HCT116 (cell line): ENCODE measurements at regions not wholly inside any gene's neighbourhood (a gene's known extent, or its start where the extent isn't known, plus 50 kb on each side); places are given as distances from the start of the nearest gene placed in this dataset.

ENCODE experiments used
- POLR2A ChIP-seq: IDR thresholded peaks from 2 replicates; pipeline ENCODE4 v1.7.0; 2011; ENCODE audit warnings: borderline replicate concordance; ENCODE audit not compliant: insufficient read depth, insufficient read length; ENCODE audit errors: extremely low read depth
- POLR2AphosphoS5 ChIP-seq: IDR thresholded peaks from 2 replicates; pipeline ENCODE4 v1.6.1; 2011; ENCODE audit warnings: mild to moderate bottlenecking, low read depth, low read length, moderate library complexity
- YY1 ChIP-seq: IDR thresholded peaks from 2 replicates; pipeline ENCODE4 v1.6.1; 2011; ENCODE audit warnings: low read length, low read depth, moderate library complexity, mild to moderate bottlenecking; ENCODE audit not compliant: insufficient replicate concordance; ENCODE audit errors: extremely low read depth
- TF ChIP-seq, protein P1 (sequence below), 3 experiments: fragments of 200-600 bp in 1 of 3; sonication (generic) in 1 of 3; IDR thresholded peaks in 2 of 3; conservative IDR thresholded peaks in 1 of 3; 2 replicates each; pipeline ENCODE4 v1.5.1; 2012 to 2017; ENCODE audit warnings: low read depth in 2 of 3, low read length in 2 of 3, antibody characterized with exemption in 1 of 3, borderline replicate concordance in 1 of 3, control low read depth in 1 of 3, mild to moderate bottlenecking in 1 of 3, mixed read lengths in 1 of 3, mixed run types in 1 of 3, moderate library complexity in 1 of 3; ENCODE audit not compliant: insufficient read depth in 1 of 3
- TF ChIP-seq, protein P2 (sequence below): IDR thresholded peaks from 2 replicates; pipeline ENCODE4 v1.6.1; 2012

DNA sequence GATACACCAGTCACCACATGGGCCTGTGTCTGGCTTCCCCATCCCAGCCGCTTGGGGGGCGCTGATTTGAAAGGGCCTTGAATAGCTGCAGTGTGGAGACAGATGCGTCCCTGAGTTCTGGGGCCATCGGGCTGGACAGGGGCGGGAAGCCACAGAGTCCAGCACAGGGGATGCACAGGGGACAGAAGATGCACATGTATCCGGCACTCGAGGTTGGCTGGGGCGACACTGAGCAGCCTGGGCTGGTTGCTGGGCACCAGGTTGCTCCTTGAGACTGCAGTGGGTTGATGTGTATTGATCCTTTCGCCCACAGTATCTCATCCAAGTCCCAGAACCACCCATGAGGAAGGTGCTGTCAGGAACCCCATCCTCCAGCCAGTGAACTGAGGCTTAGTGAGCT lies 99.3 kb upstream of the SYT13 start:
- TF ChIP-seq, protein P1, sequence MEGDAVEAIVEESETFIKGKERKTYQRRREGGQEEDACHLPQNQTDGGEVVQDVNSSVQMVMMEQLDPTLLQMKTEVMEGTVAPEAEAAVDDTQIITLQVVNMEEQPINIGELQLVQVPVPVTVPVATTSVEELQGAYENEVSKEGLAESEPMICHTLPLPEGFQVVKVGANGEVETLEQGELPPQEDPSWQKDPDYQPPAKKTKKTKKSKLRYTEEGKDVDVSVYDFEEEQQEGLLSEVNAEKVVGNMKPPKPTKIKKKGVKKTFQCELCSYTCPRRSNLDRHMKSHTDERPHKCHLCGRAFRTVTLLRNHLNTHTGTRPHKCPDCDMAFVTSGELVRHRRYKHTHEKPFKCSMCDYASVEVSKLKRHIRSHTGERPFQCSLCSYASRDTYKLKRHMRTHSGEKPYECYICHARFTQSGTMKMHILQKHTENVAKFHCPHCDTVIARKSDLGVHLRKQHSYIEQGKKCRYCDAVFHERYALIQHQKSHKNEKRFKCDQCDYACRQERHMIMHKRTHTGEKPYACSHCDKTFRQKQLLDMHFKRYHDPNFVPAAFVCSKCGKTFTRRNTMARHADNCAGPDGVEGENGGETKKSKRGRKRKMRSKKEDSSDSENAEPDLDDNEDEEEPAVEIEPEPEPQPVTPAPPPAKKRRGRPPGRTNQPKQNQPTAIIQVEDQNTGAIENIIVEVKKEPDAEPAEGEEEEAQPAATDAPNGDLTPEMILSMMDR (IDR thresholded peaks at IDR 0.05 in 2 of 3, conservative IDR thresholded peaks at IDR 0.05 in 1 of 3; ENCODE audit: borderline replicate concordance in 1 of 3, insufficient read depth in 1 of 3, low read depth in 2 of 3, low read length in 2 of 3) = no peak
- TF ChIP-seq POLR2AphosphoS5 = no peak
- TF ChIP-seq YY1 = no peak
- TF ChIP-seq POLR2A = no peak
- TF ChIP-seq, protein P2, sequence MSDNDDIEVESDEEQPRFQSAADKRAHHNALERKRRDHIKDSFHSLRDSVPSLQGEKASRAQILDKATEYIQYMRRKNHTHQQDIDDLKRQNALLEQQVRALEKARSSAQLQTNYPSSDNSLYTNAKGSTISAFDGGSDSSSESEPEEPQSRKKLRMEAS = no peak
